PC-9 (cell line): ENCODE measurements at regions not wholly inside any gene's neighbourhood (a gene's known extent, or its start where the extent isn't known, plus 50 kb on each side); places are given as distances from the start of the nearest gene placed in this dataset.

ENCODE experiments used
- BruUV-seq: library from RNA; stranded (reverse); fragments of 400-500 nt; replicated peaks from 2 replicates; lab custom pipeline; 2021; lab: Mats Ljungman, UMichigan
- CTCF ChIA-PET: fragments of 300-600 bp; sonication (Branson Sonifier 250); formaldehyde crosslinking; loops from one replicate; lab custom pipeline; 2022; ENCODE audit warnings: antibody characterized with exemption; lab: Charles Lee
- POLR2A ChIA-PET: fragments of 300-600 bp; sonication (Branson Sonifier 250); formaldehyde crosslinking; loops from one replicate; lab custom pipeline; 2022; ENCODE audit warnings: antibody characterized with exemption; ENCODE audit not compliant: unreplicated experiment; lab: Charles Lee
- DNase-seq, 2 experiments: peaks; one replicate each; pipeline versions ENCODE4 v3.0.0 to v3.0.0-alpha.2; 2015 to 2022; ENCODE audit warnings: mixed read lengths in 1 of 2
- H2AFZ ChIP-seq: fragments of 200-600 bp; sonication (generic); 2 replicates; pipeline ENCODE4 v1.8.1; 2017; ENCODE audit warnings: antibody characterized with exemption
- H3F3A ChIP-seq: fragments of 200-600 bp; sonication (generic); 2 replicates; pipeline ENCODE4 v1.8.1; 2017; ENCODE audit warnings: antibody characterized with exemption, mild to moderate bottlenecking, low read depth; ENCODE audit not compliant: insufficient read depth
- H3K27ac ChIP-seq: fragments of 200-600 bp; sonication (generic); 2 replicates; pipeline ENCODE4 v1.6.1; 2016; ENCODE audit warnings: mixed run types
- H3K27me3 ChIP-seq: fragments of 200-600 bp; sonication (generic); 2 replicates; pipeline ENCODE4 v1.6.1; 2016; ENCODE audit warnings: low read depth, mixed run types; ENCODE audit not compliant: insufficient read depth
- H3K36me3 ChIP-seq: fragments of 200-600 bp; sonication (generic); 2 replicates; pipeline ENCODE4 v1.6.1; 2016; ENCODE audit warnings: low read depth, mixed run types
- H3K4me1 ChIP-seq: fragments of 200-600 bp; sonication (generic); replicated peaks from 2 replicates; pipeline ENCODE4 v1.6.1; 2016; ENCODE audit warnings: mixed run types; ENCODE audit not compliant: insufficient read depth
- H3K4me2 ChIP-seq: fragments of 200-600 bp; sonication (generic); 2 replicates; pipeline ENCODE4 v1.6.1; 2017; ENCODE audit warnings: mixed run types
- H3K4me3 ChIP-seq: fragments of 200-600 bp; sonication (generic); 2 replicates; pipeline ENCODE4 v1.6.1; 2016; ENCODE audit warnings: mixed run types
- H3K79me2 ChIP-seq: fragments of 200-600 bp; sonication (generic); 2 replicates; pipeline ENCODE4 v1.6.1; 2017; ENCODE audit warnings: low read depth, mixed run types
- H3K9me2 ChIP-seq: fragments of 200-600 bp; sonication (generic); 2 replicates; pipeline ENCODE4 v1.8.1; 2017; ENCODE audit warnings: mild to moderate bottlenecking; ENCODE audit not compliant: insufficient read depth
- H3K9me3 ChIP-seq: fragments of 200-600 bp; sonication (generic); 2 replicates; pipeline ENCODE4 v1.8.1; 2016; ENCODE audit warnings: low read depth; ENCODE audit not compliant: insufficient read depth
- H4K20me1 ChIP-seq: fragments of 200-600 bp; sonication (generic); 2 replicates; pipeline ENCODE4 v1.8.1; 2017; ENCODE audit not compliant: insufficient read depth
- CTCF ChIP-seq: fragments of 200-600 bp; sonication (generic); conservative IDR thresholded peaks from 2 replicates; pipeline ENCODE4 v1.6.1; 2017; ENCODE audit warnings: mixed run types, antibody characterized with exemption, mild to moderate bottlenecking, moderate library complexity
- EZH2 ChIP-seq: fragments of 200-600 bp; sonication (generic); IDR thresholded peaks from 2 replicates; pipeline ENCODE4 v1.8.0; 2017; ENCODE audit warnings: antibody characterized with exemption, low read depth
- intact Hi-C: fragments of 100-400 bp; cut with micrococcal nuclease; formaldehyde crosslinking; loops from one replicate; pipeline ENCODE4 v1.10.0; 2022; ENCODE audit not compliant: unreplicated experiment

GRCh38 chr2:238599549-238600505, 173.1 kb downstream of the ASB1 start:
- intact Hi-C loops, result no loop called here
- H3F3A ChIP-seq, result no peaks in the 10 kb centered on the region
- no peaks in the 10 kb centered on the region for H3K9me3 ChIP-seq
- H2AFZ ChIP-seq, result no peak overlapping the region
- no peak overlapping the region for H3K27ac ChIP-seq
- H3K27me3 ChIP-seq, result peaks cover 72% of the 10 kb centered on the region
- H3K79me2 ChIP-seq, result no peaks in the 10 kb centered on the region
- H3K36me3 ChIP-seq, result no peaks in the 10 kb centered on the region
- no TSS peak for BruUV-seq
- no peaks in the 10 kb centered on the region for H3K9me2 ChIP-seq
- H4K20me1 ChIP-seq, result no peaks in the 10 kb centered on the region
- ChIA-PET POLR2A (no interaction called here), CTCF (no interaction called here)
- peaks cover 6% of the 10 kb centered on the region; the same call in 1 of the 2 replicates for H3K4me1 ChIP-seq
- no peak for TF ChIP-seq EZH2
- TF ChIP-seq CTCF, result no peak
- H3K4me3 ChIP-seq, result no peak overlapping the region
- DNase-seq, result no peak
- H3K4me2 ChIP-seq, result no peak overlapping the region

GRCh38 chr2:238600506-238601432, 174.0 kb downstream of the ASB1 start:
- H3K4me1 ChIP-seq, result peaks cover 6% of the 10 kb centered on the region; the same call in 1 of the 2 replicates
- peaks cover 67% of the 10 kb centered on the region for H3K27me3 ChIP-seq
- ChIA-PET POLR2A (no interaction called here), CTCF (no interaction called here)
- BruUV-seq, result no TSS peak
- no peaks in the 10 kb centered on the region for H3K36me3 ChIP-seq
- no peak overlapping the region for H3K27ac ChIP-seq
- no peaks in the 10 kb centered on the region for H4K20me1 ChIP-seq
- H3K79me2 ChIP-seq, result no peaks in the 10 kb centered on the region
- no peak overlapping the region for H3K4me2 ChIP-seq
- TF ChIP-seq CTCF, result no peak
- TF ChIP-seq EZH2, result no peak
- intact Hi-C loops, result no loop called here
- no peaks in the 10 kb centered on the region for H3K9me2 ChIP-seq
- no peaks in the 10 kb centered on the region for H3K9me3 ChIP-seq
- no peak for DNase-seq
- no peak overlapping the region for H2AFZ ChIP-seq
- no peak overlapping the region for H3K4me3 ChIP-seq
- H3F3A ChIP-seq, result no peaks in the 10 kb centered on the region

- H3K79me2 ChIP-seq, result no peaks in the 10 kb centered on the region
- peaks cover 63% of the 10 kb centered on the region for H3K27me3 ChIP-seq
- H3K9me2 ChIP-seq, result no peaks in the 10 kb centered on the region
- no peaks in the 10 kb centered on the region for H3K36me3 ChIP-seq
- intact Hi-C loops, result no loop called here
- no TSS peak for BruUV-seq
- H3F3A ChIP-seq, result no peaks in the 10 kb centered on the region
- no peak overlapping the region for H3K27ac ChIP-seq
- no peak overlapping the region for H3K4me3 ChIP-seq
- ChIA-PET CTCF (no interaction called here), POLR2A (no interaction called here)
- no peak for DNase-seq
- TF ChIP-seq CTCF (no peak), EZH2 (no peak)
- no peak overlapping the region for H2AFZ ChIP-seq
- H4K20me1 ChIP-seq, result no peaks in the 10 kb centered on the region
- no peaks in the 10 kb centered on the region for H3K9me3 ChIP-seq
- peaks cover 4% of the 10 kb centered on the region; the same call in 1 of the 2 replicates for H3K4me1 ChIP-seq
- H3K4me2 ChIP-seq, result no peak overlapping the region
These were observed 174.9 kb downstream of the ASB1 start for GRCh38 chr2:238601433-238602222.
